ENCODE measurements at regions not wholly inside any gene's neighbourhood (a gene's known extent, or its start where the extent isn't known, plus 50 kb on each side); places are given as distances from the start of the nearest gene placed in this dataset.

DNA sequence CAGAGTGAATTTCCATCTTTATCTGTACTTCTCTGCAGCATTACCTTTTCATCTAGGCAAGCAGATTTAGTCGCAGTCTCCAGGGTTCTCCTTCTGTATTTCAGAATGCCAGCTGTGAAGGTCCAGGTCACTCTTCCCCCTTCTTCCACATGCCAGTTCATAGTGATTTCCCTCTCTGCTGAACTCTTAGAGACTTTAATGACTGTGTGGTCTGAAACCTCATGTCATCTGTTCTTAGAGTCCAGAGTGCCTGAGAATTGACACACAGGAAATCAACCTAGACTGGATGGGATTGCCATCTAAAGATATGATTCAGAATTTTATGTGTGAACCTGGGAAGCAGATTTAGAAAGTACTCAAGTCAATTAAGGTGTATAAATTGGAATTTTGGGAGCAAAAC lies 248.1 kb downstream of the TPBG start:
- TF ChIP-seq EP300 (IDR thresholded peaks at IDR 0.05), result no peak
- TF ChIP-seq POLR2A (IDR thresholded peaks at IDR 0.05; ENCODE audit: low read depth), result no peak
- TF ChIP-seq, protein P1, sequence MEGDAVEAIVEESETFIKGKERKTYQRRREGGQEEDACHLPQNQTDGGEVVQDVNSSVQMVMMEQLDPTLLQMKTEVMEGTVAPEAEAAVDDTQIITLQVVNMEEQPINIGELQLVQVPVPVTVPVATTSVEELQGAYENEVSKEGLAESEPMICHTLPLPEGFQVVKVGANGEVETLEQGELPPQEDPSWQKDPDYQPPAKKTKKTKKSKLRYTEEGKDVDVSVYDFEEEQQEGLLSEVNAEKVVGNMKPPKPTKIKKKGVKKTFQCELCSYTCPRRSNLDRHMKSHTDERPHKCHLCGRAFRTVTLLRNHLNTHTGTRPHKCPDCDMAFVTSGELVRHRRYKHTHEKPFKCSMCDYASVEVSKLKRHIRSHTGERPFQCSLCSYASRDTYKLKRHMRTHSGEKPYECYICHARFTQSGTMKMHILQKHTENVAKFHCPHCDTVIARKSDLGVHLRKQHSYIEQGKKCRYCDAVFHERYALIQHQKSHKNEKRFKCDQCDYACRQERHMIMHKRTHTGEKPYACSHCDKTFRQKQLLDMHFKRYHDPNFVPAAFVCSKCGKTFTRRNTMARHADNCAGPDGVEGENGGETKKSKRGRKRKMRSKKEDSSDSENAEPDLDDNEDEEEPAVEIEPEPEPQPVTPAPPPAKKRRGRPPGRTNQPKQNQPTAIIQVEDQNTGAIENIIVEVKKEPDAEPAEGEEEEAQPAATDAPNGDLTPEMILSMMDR (IDR thresholded peaks at IDR 0.05), result no peak

All from esophagus muscularis mucosa (tissue), 4 donors.